Caco-2 (cell line): ENCODE measurements at regions not wholly inside any gene's neighbourhood (a gene's known extent, or its start where the extent isn't known, plus 50 kb on each side); places are given as distances from the start of the nearest gene placed in this dataset.

Experiments
- BruUV-seq: library from RNA; stranded (reverse); fragments of 400-500 nt; replicated peaks from 2 replicates; lab custom pipeline; 2021; lab: Mats Ljungman, UMichigan
- CTCF ChIA-PET: fragments of 300-600 bp; sonication (Branson Sonifier 250); formaldehyde crosslinking; loops from one replicate; lab custom pipeline; 2022; ENCODE audit warnings: antibody characterized with exemption; lab: Charles Lee
- POLR2A ChIA-PET: fragments of 300-600 bp; sonication (Branson Sonifier 250); formaldehyde crosslinking; loops from one replicate; lab custom pipeline; 2022; ENCODE audit warnings: antibody characterized with exemption; lab: Charles Lee
- DNase-seq, 2 experiments: peaks; one replicate each; pipeline versions ENCODE4 v3.0.0 to v3.0.0-alpha.2; 2020 to 2022
- H3K27me3 ChIP-seq: replicated peaks from 2 replicates; pipeline ENCODE4 v1.6.0; 2011; ENCODE audit warnings: low read length; ENCODE audit not compliant: control insufficient read depth, insufficient read depth
- H3K36me3 ChIP-seq: 2 replicates; pipeline ENCODE4 v1.5.1; 2011; ENCODE audit warnings: low read length; ENCODE audit not compliant: control insufficient read depth, insufficient read depth
- H3K4me1 ChIP-seq: fragments of 250-450 bp; sonication (Bioruptor Pico); 2 replicates; pipeline ENCODE4 v1.5.1; 2020; ENCODE audit warnings: mild to moderate bottlenecking
- H3K4me3 ChIP-seq: 2 replicates; pipeline ENCODE4 v1.5.1; 2011; ENCODE audit warnings: low read depth, mild to moderate bottlenecking, control low read depth, low read length
- H3K9me3 ChIP-seq: fragments of 250-450 bp; sonication (Bioruptor Pico); 2 replicates; pipeline ENCODE4 v1.5.1; 2020; ENCODE audit warnings: mild to moderate bottlenecking, moderate library complexity
- H3K27ac Mint-ChIP-seq: one replicate; pipeline ENCODE4 v1.8.0; 2022; ENCODE audit warnings: mixed read lengths; ENCODE audit not compliant: unreplicated experiment
- H3K27me3 Mint-ChIP-seq: one replicate; pipeline ENCODE4 v1.8.0; 2022; ENCODE audit warnings: mixed read lengths; ENCODE audit not compliant: insufficient read depth, unreplicated experiment
- H3K36me3 Mint-ChIP-seq: one replicate; pipeline ENCODE4 v1.8.0; 2022; ENCODE audit warnings: mild to moderate bottlenecking, mixed read lengths; ENCODE audit not compliant: insufficient read depth, unreplicated experiment
- H3K4me1 Mint-ChIP-seq: one replicate; pipeline ENCODE4 v1.8.0; 2022; ENCODE audit warnings: low read depth, mixed read lengths; ENCODE audit not compliant: unreplicated experiment
- H3K4me3 Mint-ChIP-seq: one replicate; pipeline ENCODE4 v1.8.0; 2022; ENCODE audit warnings: mild to moderate bottlenecking, moderate library complexity, mixed read lengths; ENCODE audit not compliant: unreplicated experiment
- H3K9me3 Mint-ChIP-seq: one replicate; pipeline ENCODE4 v1.8.0; 2022; ENCODE audit warnings: mixed read lengths; ENCODE audit not compliant: unreplicated experiment
- intact Hi-C: fragments of 100-400 bp; cut with micrococcal nuclease; formaldehyde crosslinking; loops from one replicate; pipeline ENCODE4 v1.10.0; 2022; ENCODE audit not compliant: unreplicated experiment
- TF ChIP-seq, protein P1 (sequence below), 2 experiments: fragments of 200-600 bp in 1 of 2; IDR thresholded peaks; 1 replicate in 1 of 2; 2 replicates in 1 of 2; pipeline versions ENCODE4 v1.5.1 to v1.8.0; 2011 to 2022; ENCODE audit warnings: antibody characterized with exemption in 1 of 2, control low read depth in 1 of 2, inconsistent platforms in 1 of 2, low read depth in 1 of 2, low read length in 1 of 2, mild to moderate bottlenecking in 1 of 2, moderate library complexity in 1 of 2; ENCODE audit not compliant: insufficient read depth in 1 of 2, severe bottlenecking in 1 of 2, unreplicated experiment in 1 of 2

DNA sequence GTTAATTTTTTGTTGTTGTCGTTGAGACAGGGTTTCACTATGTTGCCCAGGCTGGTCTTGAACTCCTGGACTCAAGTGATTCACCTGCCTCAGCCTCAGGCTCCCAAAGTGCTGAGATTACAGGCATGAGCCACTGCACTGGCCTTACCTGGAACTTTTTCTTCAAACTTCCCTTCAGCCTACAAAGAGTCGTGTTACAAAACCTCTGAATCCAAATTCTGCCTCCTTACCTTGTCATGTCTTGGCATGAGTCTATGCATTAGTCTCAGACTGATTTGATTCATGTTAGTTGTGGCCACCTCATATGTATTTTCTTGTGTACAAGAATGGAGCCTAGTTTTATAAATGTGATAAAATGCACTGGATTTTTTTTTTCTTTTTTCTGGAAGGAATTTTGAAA, 172.1 kb downstream of the PRL start:
- H3K27me3 Mint-ChIP-seq: no peaks in the 10 kb centered on the region
- Histone ChIP-seq H3K36me3 (no peaks in the 10 kb centered on the region), H3K27me3 (no peaks in the 10 kb centered on the region), H3K4me3 (no peak overlapping the region), H3K9me3 (no peaks in the 10 kb centered on the region), H3K4me1 (no peaks in the 10 kb centered on the region)
- no peak overlapping the region for H3K27ac Mint-ChIP-seq
- ChIA-PET POLR2A (no interaction called here), CTCF (no interaction called here)
- no TSS peak for BruUV-seq
- H3K9me3 Mint-ChIP-seq: peaks cover 6% of the 10 kb centered on the region
- intact Hi-C loops: no loop called here
- H3K4me1 Mint-ChIP-seq: no peaks in the 10 kb centered on the region
- no peak overlapping the region for H3K4me3 Mint-ChIP-seq
- DNase-seq: no peak
- TF ChIP-seq, protein P1, sequence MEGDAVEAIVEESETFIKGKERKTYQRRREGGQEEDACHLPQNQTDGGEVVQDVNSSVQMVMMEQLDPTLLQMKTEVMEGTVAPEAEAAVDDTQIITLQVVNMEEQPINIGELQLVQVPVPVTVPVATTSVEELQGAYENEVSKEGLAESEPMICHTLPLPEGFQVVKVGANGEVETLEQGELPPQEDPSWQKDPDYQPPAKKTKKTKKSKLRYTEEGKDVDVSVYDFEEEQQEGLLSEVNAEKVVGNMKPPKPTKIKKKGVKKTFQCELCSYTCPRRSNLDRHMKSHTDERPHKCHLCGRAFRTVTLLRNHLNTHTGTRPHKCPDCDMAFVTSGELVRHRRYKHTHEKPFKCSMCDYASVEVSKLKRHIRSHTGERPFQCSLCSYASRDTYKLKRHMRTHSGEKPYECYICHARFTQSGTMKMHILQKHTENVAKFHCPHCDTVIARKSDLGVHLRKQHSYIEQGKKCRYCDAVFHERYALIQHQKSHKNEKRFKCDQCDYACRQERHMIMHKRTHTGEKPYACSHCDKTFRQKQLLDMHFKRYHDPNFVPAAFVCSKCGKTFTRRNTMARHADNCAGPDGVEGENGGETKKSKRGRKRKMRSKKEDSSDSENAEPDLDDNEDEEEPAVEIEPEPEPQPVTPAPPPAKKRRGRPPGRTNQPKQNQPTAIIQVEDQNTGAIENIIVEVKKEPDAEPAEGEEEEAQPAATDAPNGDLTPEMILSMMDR (IDR thresholded peaks at IDR 0.05; ENCODE audit: insufficient read depth in 1 of 2, low read depth in 1 of 2, low read length in 1 of 2, severe bottlenecking in 1 of 2, unreplicated experiment in 1 of 2): no peak
- no peaks in the 10 kb centered on the region for H3K36me3 Mint-ChIP-seq

GRCh38 chr6:22126910-22127309, 169.9 kb downstream of the PRL start:
- Histone ChIP-seq H3K4me3 (no peak overlapping the region), H3K27me3 (no peaks in the 10 kb centered on the region), H3K36me3 (no peaks in the 10 kb centered on the region), H3K9me3 (no peaks in the 10 kb centered on the region), H3K4me1 (no peaks in the 10 kb centered on the region)
- CTCF ChIA-PET: no interaction called here
- intact Hi-C loops: no loop called here
- no peak overlapping the region for H3K4me3 Mint-ChIP-seq
- POLR2A ChIA-PET: no interaction called here
- TF ChIP-seq, protein P1 (IDR thresholded peaks at IDR 0.05; ENCODE audit: insufficient read depth in 1 of 2, low read depth in 1 of 2, low read length in 1 of 2, severe bottlenecking in 1 of 2, unreplicated experiment in 1 of 2): no peak
- H3K4me1 Mint-ChIP-seq: no peaks in the 10 kb centered on the region
- H3K36me3 Mint-ChIP-seq: no peaks in the 10 kb centered on the region
- no peak for DNase-seq
- peaks cover 13% of the 10 kb centered on the region for H3K9me3 Mint-ChIP-seq
- no peak overlapping the region for H3K27ac Mint-ChIP-seq
- no TSS peak for BruUV-seq
- H3K27me3 Mint-ChIP-seq: no peaks in the 10 kb centered on the region

GRCh38 chr6:22129751-22130150, 167.1 kb downstream of the PRL start:
- ChIA-PET POLR2A (no interaction called here), CTCF (no interaction called here)
- H3K4me3 ChIP-seq: no peak overlapping the region
- Mint-ChIP-seq H3K27me3 (no peaks in the 10 kb centered on the region), H3K27ac (no peak overlapping the region), H3K36me3 (no peaks in the 10 kb centered on the region), H3K4me3 (no peak overlapping the region), H3K9me3 (peaks cover 23% of the 10 kb centered on the region), H3K4me1 (no peaks in the 10 kb centered on the region)
- no peak for DNase-seq
- no peaks in the 10 kb centered on the region for H3K36me3 ChIP-seq
- no peaks in the 10 kb centered on the region for H3K4me1 ChIP-seq
- intact Hi-C loops: no loop called here
- TF ChIP-seq, protein P1 (IDR thresholded peaks at IDR 0.05; ENCODE audit: insufficient read depth in 1 of 2, low read depth in 1 of 2, low read length in 1 of 2, severe bottlenecking in 1 of 2, unreplicated experiment in 1 of 2): no peak
- H3K27me3 ChIP-seq: no peaks in the 10 kb centered on the region
- no TSS peak for BruUV-seq
- peaks cover 4% of the 10 kb centered on the region; the same call in 1 of the 2 replicates for H3K9me3 ChIP-seq
